ENCODE measurements at regions not wholly inside any gene's neighbourhood (a gene's known extent, or its start where the extent isn't known, plus 50 kb on each side); places are given as distances from the start of the nearest gene placed in this dataset.

- TF ChIP-seq ZNF609 (CRISPR knock-in tag; IDR thresholded peaks at IDR 0.05; ENCODE audit: borderline replicate concordance) = no peak
- TF ChIP-seq MLX (CRISPR knock-in tag; conservative IDR thresholded peaks at IDR 0.05) = no peak
- no peak for TF ChIP-seq NELFE (IDR thresholded peaks at IDR 0.05; ENCODE audit: insufficient read depth, insufficient read length)
- no peak for TF ChIP-seq EWSR1 (IDR thresholded peaks at IDR 0.05; ENCODE audit: borderline replicate concordance, low read depth, partially characterized antibody)
- no peak for TF ChIP-seq ZFP36 (IDR thresholded peaks at IDR 0.05; ENCODE audit: low read depth, low read length, partially characterized antibody)
- TF ChIP-seq HOMEZ (CRISPR knock-in tag; IDR thresholded peaks at IDR 0.05) = no peak
- no peak for TF ChIP-seq PPARD (CRISPR knock-in tag; IDR thresholded peaks at IDR 0.05)
- no peak for TF ChIP-seq MIER1 (IDR thresholded peaks at IDR 0.05; ENCODE audit: low read depth)
- TF ChIP-seq CBX8 (IDR thresholded peaks at IDR 0.05; ENCODE audit: borderline replicate concordance, extremely low read depth, low read depth, low read length, poor library complexity, severe bottlenecking) = no peak
- TF ChIP-seq HDAC8 (tag; IDR thresholded peaks at IDR 0.05) = no peak
- TF ChIP-seq ELF2 (CRISPR knock-in tag; IDR thresholded peaks at IDR 0.05) = no peak
- peak; percentile 94 for TF ChIP-seq SMARCE1 (IDR thresholded peaks at IDR 0.05)
- no peak for TF ChIP-seq STAT5B (CRISPR knock-in tag; IDR thresholded peaks at IDR 0.05)
- TF ChIP-seq HEY1 (CRISPR knock-in tag; IDR thresholded peaks at IDR 0.05; ENCODE audit: borderline replicate concordance) = no peak
- no peak for TF ChIP-seq MCM7 (IDR thresholded peaks at IDR 0.05)
- TF ChIP-seq HDAC6 (IDR thresholded peaks at IDR 0.05; ENCODE audit: low read depth, low read length) = no peak
- peak; percentile 33 for TF ChIP-seq C11orf30 (IDR thresholded peaks at IDR 0.05; ENCODE audit: low read depth)
- TF ChIP-seq STAT6 (CRISPR knock-in tag; IDR thresholded peaks at IDR 0.05) = no peak
- no peak for TF ChIP-seq ZNF764 (CRISPR knock-in tag; IDR thresholded peaks at IDR 0.05; ENCODE audit: low read depth)
Observed at GRCh38 chr2:144230448-144231085, 289.4 kb downstream of the ZEB2 start (continued).
